ENCODE measurements at regions not wholly inside any gene's neighbourhood (a gene's known extent, or its start where the extent isn't known, plus 50 kb on each side); places are given as distances from the start of the nearest gene placed in this dataset.
A peak's percentile ranks its signal among the peaks of the same experiment; 100 is the strongest.

- Mint-ChIP-seq H3K27me3 (ENCODE audit: low read depth in 2 of 2) (peaks cover 0 to 5% of the 10 kb centered on the region in 2 donors), H3K4me1 (peaks cover 5 to 10% of the 10 kb centered on the region in 2 donors), H3K9me3 (no peaks in the 10 kb centered on the region), H3K4me3 (no peak overlapping the region), H3K36me3 (no peaks in the 10 kb centered on the region), H3K27ac (no peak overlapping the region)
- Histone ChIP-seq H3K4me3 (ENCODE audit: low read length) (no peak overlapping the region), H3K9me3 (ENCODE audit: control insufficient read depth, insufficient read depth, low read length) (no peaks in the 10 kb centered on the region), H3K36me3 (ENCODE audit: control insufficient read depth, insufficient read depth, low read length) (no peaks in the 10 kb centered on the region), H3K27me3 (ENCODE audit: control insufficient read depth, insufficient read depth, low read length) (no peaks in the 10 kb centered on the region), H3K27ac (ENCODE audit: low read length) (no peak overlapping the region), H3K4me1 (ENCODE audit: control insufficient read depth, insufficient read depth, low read length) (no peaks in the 10 kb centered on the region)
- TF ChIP-seq CTCF (IDR thresholded peaks at IDR 0.05) = no peak
- ATAC-seq (no peak), DNase-seq (no peak)
- intact Hi-C loops (cut with micrococcal nuclease) = no loop called here
- WGBS (ENCODE audit: insufficient coverage) = 85% methylated on average over 3 of the region's 4 CpGs
Observed at GRCh38 chr3:194906229-194906629, 220.5 kb downstream of the FAM43A start.

GRCh38 chr3:194906970-194907629 lies 221.4 kb downstream of the FAM43A start:
- no peaks in the 10 kb centered on the region for H3K27me3 ChIP-seq (ENCODE audit: control insufficient read depth, insufficient read depth, low read length)
- H3K36me3 ChIP-seq (ENCODE audit: control insufficient read depth, insufficient read depth, low read length) = no peaks in the 10 kb centered on the region
- Mint-ChIP-seq H3K4me1 (peaks cover 5 to 10% of the 10 kb centered on the region in 2 donors), H3K4me3 (no peak overlapping the region), H3K27ac (no peak overlapping the region), H3K9me3 (no peaks in the 10 kb centered on the region), H3K36me3 (no peaks in the 10 kb centered on the region), H3K27me3 (ENCODE audit: low read depth in 2 of 2) (peaks cover 0 to 10% of the 10 kb centered on the region in 2 donors)
- TF ChIP-seq CTCF (IDR thresholded peaks at IDR 0.05) = no peak
- no peak for DNase-seq
- WGBS (ENCODE audit: insufficient coverage) = 81% methylated on average over 10 of the region's 11 CpGs
- H3K4me1 ChIP-seq (ENCODE audit: control insufficient read depth, insufficient read depth, low read length) = no peaks in the 10 kb centered on the region
- no peak overlapping the region for H3K27ac ChIP-seq (ENCODE audit: low read length)
- intact Hi-C loops (cut with micrococcal nuclease) = no loop called here
- no peak for ATAC-seq
- no peak overlapping the region for H3K4me3 ChIP-seq (ENCODE audit: low read length)
- H3K9me3 ChIP-seq (ENCODE audit: control insufficient read depth, insufficient read depth, low read length) = no peaks in the 10 kb centered on the region

- H3K4me3 ChIP-seq (ENCODE audit: low read length) = no peak overlapping the region
- no peak overlapping the region for H3K27ac Mint-ChIP-seq
- H3K27ac ChIP-seq (ENCODE audit: low read length) = no peak overlapping the region
- peaks cover 5 to 10% of the 10 kb centered on the region in 2 donors for H3K4me1 Mint-ChIP-seq
- DNase-seq (no peak), ATAC-seq (no peak)
- H3K27me3 Mint-ChIP-seq (ENCODE audit: low read depth in 2 of 2) = peaks cover 0 to 11% of the 10 kb centered on the region in 2 donors
- WGBS (ENCODE audit: insufficient coverage) = 87% methylated on average over 5 of the region's 5 CpGs
- no peaks in the 10 kb centered on the region for H3K36me3 Mint-ChIP-seq
- H3K27me3 ChIP-seq (ENCODE audit: control insufficient read depth, insufficient read depth, low read length) = no peaks in the 10 kb centered on the region
- H3K4me1 ChIP-seq (ENCODE audit: control insufficient read depth, insufficient read depth, low read length) = no peaks in the 10 kb centered on the region
- no peaks in the 10 kb centered on the region for H3K9me3 Mint-ChIP-seq
- H3K36me3 ChIP-seq (ENCODE audit: control insufficient read depth, insufficient read depth, low read length) = no peaks in the 10 kb centered on the region
- H3K4me3 Mint-ChIP-seq = no peak overlapping the region
- no peak for TF ChIP-seq CTCF (IDR thresholded peaks at IDR 0.05)
- no peaks in the 10 kb centered on the region for H3K9me3 ChIP-seq (ENCODE audit: control insufficient read depth, insufficient read depth, low read length)
- intact Hi-C loops (cut with micrococcal nuclease) = no loop called here
Observed at GRCh38 chr3:194907811-194908210, 222.1 kb downstream of the FAM43A start.

GRCh38 chr3:194908496-194908895 lies 222.8 kb downstream of the FAM43A start:
- ATAC-seq (peak in 1 of 3 donors; percentile 31), DNase-seq (no peak)
- peaks cover 5 to 10% of the 10 kb centered on the region in 2 donors for H3K4me1 Mint-ChIP-seq
- Histone ChIP-seq H3K4me3 (ENCODE audit: low read length) (no peak overlapping the region), H3K27me3 (ENCODE audit: control insufficient read depth, insufficient read depth, low read length) (no peaks in the 10 kb centered on the region), H3K4me1 (ENCODE audit: control insufficient read depth, insufficient read depth, low read length) (no peaks in the 10 kb centered on the region), H3K27ac (ENCODE audit: low read length) (no peak overlapping the region), H3K36me3 (ENCODE audit: control insufficient read depth, insufficient read depth, low read length) (no peaks in the 10 kb centered on the region), H3K9me3 (ENCODE audit: control insufficient read depth, insufficient read depth, low read length) (no peaks in the 10 kb centered on the region)
- H3K27ac Mint-ChIP-seq = no peak overlapping the region
- WGBS (ENCODE audit: insufficient coverage) = 96% methylated on average over 4 of the region's 5 CpGs
- no peaks in the 10 kb centered on the region for H3K9me3 Mint-ChIP-seq
- intact Hi-C loops (cut with micrococcal nuclease) = no loop called here
- H3K36me3 Mint-ChIP-seq = no peaks in the 10 kb centered on the region
- no peak overlapping the region for H3K4me3 Mint-ChIP-seq
- no peak for TF ChIP-seq CTCF (IDR thresholded peaks at IDR 0.05)
- H3K27me3 Mint-ChIP-seq (ENCODE audit: low read depth in 2 of 2) = peaks cover 0 to 13% of the 10 kb centered on the region in 2 donors
